SKM-1 (cell line): ENCODE measurements at regions not wholly inside any gene's neighbourhood (a gene's known extent, or its start where the extent isn't known, plus 50 kb on each side); places are given as distances from the start of the nearest gene placed in this dataset.

Experiments used
- DNase-seq: peaks from one replicate; lab custom pipeline; 2025; ENCODE audit not compliant: unreplicated experiment; lab: John Stamatoyannopoulos, UW

GRCh38 chr6:54787825-54788224 is 58.7 kb upstream of the FAM83B start:
- DNase-seq, result no peak
